Liver (tissue), 8 donors: ENCODE measurements at regions not wholly inside any gene's neighbourhood (a gene's known extent, or its start where the extent isn't known, plus 50 kb on each side); places are given as distances from the start of the nearest gene placed in this dataset.

Experiments
- DNase-seq: peaks from one replicate; pipeline ENCODE4 v3.0.0-alpha.2; 2017; ENCODE audit warnings: low spot score
- H3K27ac ChIP-seq, 2 donors: one replicate each; pipeline ENCODE4 v1.7.0; 2013; ENCODE audit warnings: inconsistent platforms in 2 of 2, low read length in 2 of 2, control low read depth in 1 of 2, low read depth in 1 of 2, mild to moderate bottlenecking in 1 of 2
- H3K27me3 ChIP-seq, 4 donors: one replicate each; pipeline versions ENCODE4 v1.6.1 to v1.7.0; 2013; ENCODE audit warnings: low read length in 3 of 4, inconsistent platforms in 1 of 4, mild to moderate bottlenecking in 1 of 4, moderate library complexity in 1 of 4; ENCODE audit not compliant: control insufficient read depth in 4 of 4, insufficient read depth in 4 of 4
- H3K36me3 ChIP-seq, 4 donors: one replicate each; pipeline versions ENCODE4 v1.6.1 to v1.7.0; 2013; ENCODE audit warnings: low read length in 3 of 4, mild to moderate bottlenecking in 3 of 4, low read depth in 1 of 4, moderate library complexity in 1 of 4; ENCODE audit not compliant: control insufficient read depth in 4 of 4, insufficient read depth in 3 of 4
- H3K4me1 ChIP-seq, 4 donors: one replicate each; pipeline versions ENCODE4 v1.6.1 to v1.7.0; 2013; ENCODE audit warnings: low read length in 3 of 4, mild to moderate bottlenecking in 3 of 4, moderate library complexity in 1 of 4; ENCODE audit not compliant: control insufficient read depth in 4 of 4, insufficient read depth in 4 of 4
- H3K4me3 ChIP-seq, 3 donors: one replicate each; pipeline versions ENCODE4 v1.6.1 to v1.7.0; 2013; ENCODE audit warnings: low read length in 3 of 3, control low read depth in 1 of 3, low read depth in 1 of 3, mild to moderate bottlenecking in 1 of 3
- H3K9ac ChIP-seq, 2 donors: one replicate each; pipeline ENCODE4 v1.7.0; 2013; ENCODE audit warnings: low read length in 2 of 2, mild to moderate bottlenecking in 2 of 2, moderate library complexity in 2 of 2, control low read depth in 1 of 2, low read depth in 1 of 2
- H3K9me3 ChIP-seq, 4 donors: one replicate each; pipeline versions ENCODE4 v1.6.1 to v1.7.0; 2013; ENCODE audit warnings: low read length in 3 of 4; ENCODE audit not compliant: control insufficient read depth in 4 of 4
- ATF3 ChIP-seq: IDR thresholded peaks from 2 replicates; pipeline ENCODE4 v1.6.1; 2016; ENCODE audit warnings: antibody characterized with exemption
- CTCF ChIP-seq: fragments of 150-350 bp; IDR thresholded peaks from 2 replicates; pipeline ENCODE4 v1.5.1; 2017; ENCODE audit warnings: improper control_type of control experiment, low read depth, low read length; ENCODE audit not compliant: missing input control
- EGR1 ChIP-seq, 2 donors: IDR thresholded peaks; 2 replicates each; pipeline ENCODE4 v1.6.1; 2016 to 2018; ENCODE audit warnings: antibody characterized with exemption in 2 of 2, low read depth in 2 of 2
- FOXA2 ChIP-seq: IDR thresholded peaks from 2 replicates; pipeline ENCODE4 v1.6.1; 2016; ENCODE audit warnings: antibody characterized with exemption
- HNF4G ChIP-seq: IDR thresholded peaks from 2 replicates; pipeline ENCODE4 v1.6.1; 2016; ENCODE audit warnings: antibody characterized with exemption
- NR2F2 ChIP-seq: IDR thresholded peaks from 2 replicates; pipeline ENCODE4 v1.6.1; 2016; ENCODE audit warnings: antibody characterized with exemption
- RAD21 ChIP-seq, 2 donors: IDR thresholded peaks; 2 replicates each; pipeline ENCODE4 v1.6.1; 2016; ENCODE audit warnings: antibody characterized with exemption in 2 of 2, mild to moderate bottlenecking in 2 of 2
- REST ChIP-seq: IDR thresholded peaks from 2 replicates; pipeline ENCODE4 v1.6.1; 2016; ENCODE audit warnings: antibody characterized with exemption, mild to moderate bottlenecking
- RXRA ChIP-seq, 2 donors: IDR thresholded peaks; 2 replicates each; pipeline ENCODE4 v1.6.1; 2017 to 2018; ENCODE audit warnings: antibody characterized with exemption in 2 of 2, mild to moderate bottlenecking in 1 of 2
- SP1 ChIP-seq: IDR thresholded peaks from 2 replicates; pipeline ENCODE4 v1.6.1; 2018; ENCODE audit warnings: antibody characterized with exemption, mild to moderate bottlenecking
- TAF1 ChIP-seq: conservative IDR thresholded peaks from 2 replicates; pipeline ENCODE4 v1.6.1; 2016; ENCODE audit warnings: antibody characterized with exemption, mild to moderate bottlenecking
- ZBTB33 ChIP-seq: IDR thresholded peaks from 2 replicates; pipeline ENCODE4 v1.6.1; 2016; ENCODE audit warnings: antibody characterized with exemption
- WGBS: extraction: QIAGEN DNeasy Blood & Tissue Kit; methylation state at CpG from one replicate; pipeline ENCODE4 v1.1.7; 2013; 5-methylcytosine and 5-hydroxymethylcytosine counted together
- donor health status: healthy.
- donor health status: healthy.
- donor health status: healthy.
- donor health status: healthy.
- donor health status: healthy.

GRCh38 chr3:34362910-34363309, 564.5 kb downstream of the PDCD6IP start:
- no peak overlapping the region for H3K4me3 ChIP-seq
- peaks cover 0 to 1% (median 0%) of the 10 kb centered on the region in 4 donors for H3K9me3 ChIP-seq
- no peak overlapping the region for H3K9ac ChIP-seq
- 68% methylated on average over 5 of the region's 5 CpGs for WGBS
- no peak for TF ChIP-seq RXRA (IDR thresholded peaks at IDR 0.05)
- TF ChIP-seq ATF3: no peak
- no peak for TF ChIP-seq TAF1
- no peak for TF ChIP-seq NR2F2
- TF ChIP-seq RAD21 (IDR thresholded peaks at IDR 0.05): no peak
- no peak for TF ChIP-seq ZBTB33
- no peak for TF ChIP-seq CTCF
- no peak for TF ChIP-seq FOXA2
- TF ChIP-seq HNF4G: no peak
- H3K27me3 ChIP-seq: peaks cover 0 to 2% (median 0%) of the 10 kb centered on the region in 4 donors
- DNase-seq: no peak
- H3K27ac ChIP-seq: no peak overlapping the region
- H3K36me3 ChIP-seq: no peaks in the 10 kb centered on the region
- no peaks in the 10 kb centered on the region for H3K4me1 ChIP-seq

- no peak overlapping the region for H3K27ac ChIP-seq
These were observed 565.5 kb downstream of the PDCD6IP start for GRCh38 chr3:34363881-34364280.

More at GRCh38 chr3:34363881-34364280, 565.5 kb downstream of the PDCD6IP start:
- Histone ChIP-seq H3K4me3 (no peak overlapping the region), H3K9me3 (peaks cover 0 to 1% (median 0%) of the 10 kb centered on the region in 4 donors), H3K4me1 (no peaks in the 10 kb centered on the region), H3K9ac (no peak overlapping the region), H3K36me3 (no peaks in the 10 kb centered on the region), H3K27me3 (peaks cover 0 to 2% (median 0%) of the 10 kb centered on the region in 4 donors)
- no peak for DNase-seq
- TF ChIP-seq EGR1 (IDR thresholded peaks at IDR 0.05; ENCODE audit: low read depth in 2 of 2) (no peak), SP1 (no peak), RAD21 (IDR thresholded peaks at IDR 0.05) (no peak), REST (no peak), TAF1 (no peak), ZBTB33 (no peak)
